ENCODE measurements at regions not wholly inside any gene's neighbourhood (a gene's known extent, or its start where the extent isn't known, plus 50 kb on each side); places are given as distances from the start of the nearest gene placed in this dataset.
A peak's percentile ranks its signal among the peaks of the same experiment; 100 is the strongest.

GRCh38 chr7:73963252-73963822, 64.6 kb upstream of the ELN start:
- intact Hi-C loops (cut with DNase I) = no loop called here
- WGBS (ENCODE audit: insufficient coverage, low coverage, low lambda C conversion rate, missing lambda C conversion rate) = 79% methylated on average over 2 of the region's 2 CpGs
- TF ChIP-seq POLR2A (IDR thresholded peaks at IDR 0.05) (no peak), CTCF (IDR thresholded peaks at IDR 0.05) (no peak)

DNA sequence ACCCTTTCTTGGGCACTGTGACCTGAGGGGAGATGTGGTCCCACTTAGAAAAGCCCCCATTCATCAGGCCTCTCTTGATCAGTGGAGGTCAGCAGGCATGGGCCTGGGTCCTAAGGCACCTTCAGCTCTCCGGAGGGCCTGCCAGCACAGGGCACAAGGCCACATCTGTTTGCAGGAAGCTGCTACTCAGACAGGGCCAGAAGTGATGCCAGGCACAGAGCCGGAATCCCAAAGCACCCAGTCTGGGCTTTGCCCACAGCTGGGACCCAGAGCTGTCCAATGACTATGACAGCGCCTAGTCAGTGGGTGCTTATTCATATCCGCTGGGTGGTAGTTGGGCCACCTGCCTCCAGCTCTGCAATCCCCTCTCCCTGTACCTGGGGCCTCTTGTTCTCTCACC, 63.2 kb upstream of the ELN start:
- H3K9me3 ChIP-seq = peaks cover 0 to 3% (median 0%) of the 10 kb centered on the region in 4 donors
- no peaks in the 10 kb centered on the region for H3K4me1 ChIP-seq
- no peaks in the 10 kb centered on the region for H3K36me3 ChIP-seq
- H3K27ac ChIP-seq = no peak overlapping the region
- no peaks in the 10 kb centered on the region for H3K27me3 ChIP-seq
- TF ChIP-seq POLR2A (IDR thresholded peaks at IDR 0.05) = no peak
- no peak for TF ChIP-seq CTCF (IDR thresholded peaks at IDR 0.05)
- peak in 1 of 3 donors; percentile 16 for DNase-seq
- WGBS (ENCODE audit: insufficient coverage, low coverage, low lambda C conversion rate, missing lambda C conversion rate) = no CpG with 5 or more reads among the region's 4 CpGs
- intact Hi-C loops (cut with DNase I) = no loop called here
- peak in 1 of 4 donors; percentile 23 for ATAC-seq
- no peak overlapping the region for H3K4me3 ChIP-seq

More at GRCh38 chr7:73963252-73963822, 64.6 kb upstream of the ELN start:
- H3K27me3 ChIP-seq = no peaks in the 10 kb centered on the region
- no peak overlapping the region for H3K4me3 ChIP-seq
- H3K36me3 ChIP-seq = no peaks in the 10 kb centered on the region
- no peak overlapping the region for H3K27ac ChIP-seq
- DNase-seq (no peak), ATAC-seq (no peak)
- H3K9me3 ChIP-seq = peaks cover 0 to 3% (median 0%) of the 10 kb centered on the region in 4 donors
- no peaks in the 10 kb centered on the region for H3K4me1 ChIP-seq

GRCh38 chr7:73966062-73966940, 61.7 kb upstream of the ELN start:
- peaks cover 0 to 3% (median 0%) of the 10 kb centered on the region in 4 donors for H3K9me3 ChIP-seq
- WGBS (ENCODE audit: insufficient coverage, low coverage, low lambda C conversion rate, missing lambda C conversion rate) = 90% methylated on average over 9 of the region's 16 CpGs
- no peaks in the 10 kb centered on the region for H3K27me3 ChIP-seq
- DNase-seq (peak in 1 of 3 donors; percentile 37), ATAC-seq (no peak)
- H3K27ac ChIP-seq = no peak overlapping the region
- H3K4me3 ChIP-seq = no peak overlapping the region
- intact Hi-C loops (cut with DNase I) = no loop called here
- TF ChIP-seq CTCF (IDR thresholded peaks at IDR 0.05) = no peak
- no peak for TF ChIP-seq POLR2A (IDR thresholded peaks at IDR 0.05)
- no peaks in the 10 kb centered on the region for H3K4me1 ChIP-seq
- no peaks in the 10 kb centered on the region for H3K36me3 ChIP-seq

DNA sequence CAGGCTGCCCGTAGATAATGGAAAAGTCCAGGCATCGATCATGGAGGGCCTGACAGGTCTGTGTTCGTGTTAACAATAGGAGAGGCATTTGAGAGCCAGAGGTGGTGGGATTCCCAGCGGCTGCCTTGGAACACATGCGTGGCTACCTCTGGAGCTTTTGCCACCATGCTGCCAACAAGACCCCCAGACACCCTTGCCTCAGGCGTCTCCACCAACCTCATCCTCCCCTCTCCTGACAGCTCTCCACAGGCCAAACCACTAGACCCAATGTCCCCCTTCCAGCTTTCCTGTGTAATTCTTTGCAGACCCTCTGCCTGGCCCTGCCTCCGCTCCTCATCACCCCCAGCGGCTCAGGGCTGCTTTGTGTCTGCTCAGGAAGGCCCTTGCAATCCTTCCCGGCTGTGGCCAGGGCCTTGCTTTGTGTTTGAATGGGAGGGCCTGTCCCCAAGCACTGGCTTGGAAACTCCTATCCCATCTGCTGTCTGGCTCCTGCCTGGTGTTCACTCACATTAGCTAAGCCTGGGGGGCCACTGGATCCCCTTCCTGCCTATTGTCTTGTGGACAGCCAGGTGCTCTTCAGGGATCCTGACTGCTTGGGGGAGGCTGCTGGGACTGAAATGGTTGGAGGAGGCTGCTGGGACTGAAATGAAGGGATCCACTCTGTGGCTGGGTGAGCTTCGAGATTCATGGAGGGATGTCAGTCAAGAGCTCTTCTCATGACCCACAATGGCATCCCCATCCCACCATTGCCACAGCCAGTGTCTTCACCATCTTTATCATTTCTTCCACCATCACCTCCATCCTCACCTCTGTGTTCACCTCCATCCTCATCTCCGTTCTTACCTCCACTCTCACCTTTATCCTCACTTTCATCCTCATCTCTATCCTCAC, 60.8 kb upstream of the ELN start:
- ATAC-seq = no peak
- TF ChIP-seq POLR2A (IDR thresholded peaks at IDR 0.05) = no peak
- no peak for TF ChIP-seq CTCF (IDR thresholded peaks at IDR 0.05)
- DNase-seq = peak in 2 of 3 donors; percentile 27 to 31
- intact Hi-C loops (cut with DNase I) = no loop called here
- Histone ChIP-seq H3K27ac (no peak overlapping the region), H3K4me1 (no peaks in the 10 kb centered on the region), H3K27me3 (no peaks in the 10 kb centered on the region), H3K36me3 (no peaks in the 10 kb centered on the region), H3K4me3 (no peak overlapping the region), H3K9me3 (peaks cover 0 to 3% (median 0%) of the 10 kb centered on the region in 4 donors)
- WGBS (ENCODE audit: insufficient coverage, low coverage, low lambda C conversion rate, missing lambda C conversion rate) = 85% methylated on average over 6 of the region's 11 CpGs
